HG02943 (cell line): ENCODE measurements at regions not wholly inside any gene's neighbourhood (a gene's known extent, or its start where the extent isn't known, plus 50 kb on each side); places are given as distances from the start of the nearest gene placed in this dataset.
"Not testable (repeated sequence)": the region's sequence is repeated elsewhere in the genome, so short reads cannot be mapped to it uniquely, and the experiment has no call there.

Source experiments
- ATAC-seq: cut with Tn5 transposase; IDR thresholded peaks from one replicate; pipeline ENCODE4 v1.9.1; 2021; ENCODE audit warnings: mild to moderate bottlenecking, low read depth, moderate library complexity; ENCODE audit not compliant: unreplicated experiment

- no peak for ATAC-seq
Observed at GRCh38 chr12:34401659-34402227, 379.4 kb downstream of the ALG10 start.

DNA sequence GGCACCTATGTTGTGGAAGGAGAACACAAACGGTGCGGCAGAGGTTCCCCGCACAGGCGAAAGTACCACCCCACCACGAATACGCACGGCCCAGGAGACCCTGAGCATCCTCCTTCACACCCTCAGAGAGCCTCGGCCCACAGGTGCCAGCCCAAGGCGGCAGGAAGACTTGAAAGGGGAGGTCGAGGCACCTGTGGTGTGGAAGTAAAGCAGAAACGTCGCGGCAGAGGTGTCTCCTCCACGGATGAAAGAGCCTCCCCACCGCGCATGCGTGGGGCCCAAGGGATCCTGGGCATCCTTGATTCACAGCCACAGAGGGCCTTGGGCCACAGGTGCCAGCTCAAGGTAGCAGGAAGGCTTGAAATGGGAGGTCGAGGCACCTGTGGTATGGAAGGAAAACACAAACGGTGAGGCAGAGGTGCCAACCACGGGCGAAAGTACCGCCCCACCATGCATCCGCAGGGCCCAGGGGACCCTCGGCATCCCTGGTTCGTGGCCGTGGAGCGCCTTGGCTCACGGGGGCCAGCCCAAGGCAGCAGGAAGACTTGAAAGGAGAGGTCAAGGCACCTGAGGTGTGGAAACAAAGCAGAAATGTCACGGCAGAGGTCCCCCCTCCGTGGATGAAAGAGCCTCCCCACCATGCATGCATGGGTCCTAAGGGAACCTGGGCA is 380.1 kb downstream of the ALG10 start:
- ATAC-seq, result no peak

DNA sequence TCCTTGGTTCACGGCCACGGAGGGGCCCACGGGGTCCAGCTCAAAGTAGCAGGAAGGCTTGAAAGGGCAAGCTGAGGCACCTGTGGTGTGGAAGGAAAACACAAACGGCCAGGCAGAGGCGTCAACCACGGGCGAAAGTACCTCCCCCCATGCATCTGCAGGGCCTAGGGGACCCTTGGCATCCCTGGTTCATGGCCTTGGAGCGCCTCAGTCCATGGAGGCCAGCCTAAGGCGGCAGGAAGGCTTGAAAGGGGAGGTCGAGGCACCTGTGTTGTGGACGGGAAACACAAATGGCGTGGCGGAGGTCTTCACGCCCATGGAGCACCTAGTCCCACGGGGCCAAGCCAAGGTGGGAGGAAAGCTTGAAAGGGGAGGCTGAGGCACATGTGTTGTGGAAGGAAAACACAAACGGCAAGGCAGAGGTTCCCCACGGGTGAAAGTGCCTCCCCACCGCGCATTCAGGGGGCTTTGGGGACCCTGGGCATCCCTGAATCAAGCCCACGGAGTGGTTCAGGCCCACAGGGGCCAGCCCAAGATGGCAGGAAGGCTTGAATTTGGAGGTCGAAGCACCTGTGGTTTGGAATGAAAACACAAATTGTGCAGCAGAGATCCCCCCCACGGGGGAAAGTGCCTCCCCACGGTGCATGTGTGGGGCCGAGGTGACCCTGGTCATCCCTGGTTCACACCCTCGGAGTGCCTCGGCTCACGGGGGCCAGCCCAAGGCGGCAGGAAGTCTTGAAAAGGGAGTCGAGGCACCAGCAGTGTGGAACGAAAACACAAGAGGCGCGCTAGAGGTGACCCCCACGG is 380.8 kb downstream of the ALG10 start:
- no peak for ATAC-seq

- ATAC-seq, result no peak
Observed at GRCh38 chr12:34403706-34404376, 381.5 kb downstream of the ALG10 start.

DNA sequence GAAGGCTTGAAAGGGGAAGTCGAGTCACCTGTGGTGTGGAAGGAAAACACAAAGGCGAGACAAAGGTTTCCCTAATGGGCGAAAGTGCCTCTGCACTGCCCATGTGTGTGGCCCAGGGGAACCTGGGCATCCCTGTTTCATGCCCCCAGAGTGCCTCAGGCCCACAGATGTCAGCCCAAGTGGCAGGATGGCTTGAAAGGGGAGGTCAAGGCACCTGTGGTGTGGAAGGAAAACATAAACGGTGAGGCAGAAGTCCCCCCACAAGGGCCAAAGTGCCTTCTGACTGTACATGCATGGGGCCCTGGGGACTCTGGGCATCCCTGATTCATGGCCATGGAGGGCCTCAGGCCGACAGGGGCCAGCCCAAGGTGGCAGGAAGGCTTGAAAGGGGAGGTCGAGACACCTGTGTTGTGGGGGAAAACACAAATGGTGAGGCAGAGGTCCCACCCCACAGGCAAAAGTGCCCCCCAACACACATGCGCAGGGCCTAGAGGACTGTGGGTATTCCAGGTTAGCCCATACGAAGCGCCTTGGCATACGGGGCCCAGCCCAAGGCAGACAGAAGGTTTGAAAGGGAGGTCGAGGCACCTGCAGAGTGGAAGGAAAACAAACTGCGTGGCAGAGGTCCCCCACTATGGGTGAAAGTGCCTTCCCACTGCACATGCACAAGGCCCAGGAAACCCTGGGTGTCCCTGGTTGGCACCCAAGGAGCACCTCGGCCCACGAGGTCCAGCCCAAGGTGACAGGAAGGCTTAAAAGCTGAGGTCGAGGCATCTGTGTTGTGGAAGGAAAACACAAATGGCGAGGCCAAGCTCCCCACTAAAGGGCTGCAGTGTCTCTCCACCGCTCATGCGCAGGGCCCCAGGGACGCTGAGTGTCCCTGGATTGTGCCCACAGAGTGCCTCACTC is 382.3 kb downstream of the ALG10 start:
- no peak for ATAC-seq

- ATAC-seq, result no peak
Observed at GRCh38 chr12:34405286-34406227, 383.3 kb downstream of the ALG10 start.

DNA sequence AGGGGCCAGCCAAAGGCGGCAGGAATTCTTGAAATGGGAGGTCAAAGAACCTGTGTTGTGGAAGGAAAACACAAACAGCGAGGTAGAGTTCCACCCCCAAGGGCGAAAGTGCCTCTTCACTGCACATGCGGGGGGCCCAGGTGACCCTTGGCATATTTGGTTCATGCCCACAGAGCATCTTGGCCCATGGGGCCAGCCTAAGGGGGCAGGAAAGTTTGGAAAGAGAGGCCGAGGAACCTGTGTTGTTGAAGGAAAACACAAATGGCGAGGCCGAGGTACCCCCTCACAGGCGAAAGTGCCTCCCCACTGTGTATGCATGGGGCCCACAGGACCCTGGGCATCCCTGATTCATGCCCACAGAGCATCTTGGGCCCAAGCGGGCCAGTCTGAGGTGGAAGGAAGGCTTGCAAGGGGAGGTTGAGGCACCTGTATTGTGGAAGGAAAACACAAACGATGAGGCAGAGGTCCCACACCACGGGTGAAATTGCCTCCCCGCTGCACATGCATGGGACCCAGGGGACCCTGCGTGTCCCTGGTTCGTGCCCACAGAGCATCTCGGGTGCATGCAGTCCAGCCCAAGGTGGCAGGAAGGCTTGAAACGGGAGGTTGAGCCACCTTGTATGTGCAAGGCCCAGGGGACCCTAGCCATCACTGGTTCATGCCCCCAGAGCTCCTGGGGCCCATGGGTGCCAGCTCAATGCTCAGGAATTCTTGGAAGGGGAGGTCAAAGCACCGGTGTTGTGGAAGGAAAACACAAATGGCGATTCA is 384.1 kb downstream of the ALG10 start:
- no peak for ATAC-seq

DNA sequence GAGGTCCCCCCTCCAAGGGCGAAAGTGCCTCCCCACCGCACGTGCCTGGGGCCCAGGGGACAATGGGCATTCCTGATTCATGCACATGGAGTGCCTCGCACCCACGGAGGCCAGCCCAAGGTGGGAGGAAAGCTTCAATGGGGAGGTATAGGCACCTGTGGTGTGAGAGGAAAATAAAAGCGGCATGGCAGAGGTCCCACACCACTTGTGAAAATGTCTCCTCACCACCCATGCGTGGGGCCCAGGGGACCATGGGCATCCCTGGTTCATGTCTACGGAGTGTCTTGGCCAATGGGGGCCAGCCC is 384.7 kb downstream of the ALG10 start:
- ATAC-seq, result no peak

DNA sequence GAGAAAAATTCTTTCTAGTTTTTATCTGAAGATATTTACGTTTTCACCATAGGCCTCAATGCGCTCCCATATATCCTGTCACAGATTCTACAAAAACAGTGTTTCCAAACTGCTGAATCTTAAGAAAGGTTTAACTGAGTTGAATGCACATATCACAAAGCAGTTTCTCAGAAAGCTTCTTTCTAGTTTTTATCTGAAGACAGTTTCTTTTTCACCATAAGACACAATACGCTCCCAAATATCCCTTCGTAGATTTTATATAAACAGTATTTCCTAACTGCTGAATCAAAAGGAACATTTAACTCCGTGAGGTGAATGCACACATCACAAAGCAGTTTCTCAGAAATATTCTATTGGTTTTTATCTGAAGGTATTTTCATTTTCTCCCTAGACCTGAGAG is 385.5 kb downstream of the ALG10 start:
- no peak for ATAC-seq

GRCh38 chr12:34431509-34431908 is 409.2 kb downstream of the ALG10 start:
- ATAC-seq, result not testable (repeated sequence)
